Breast epithelium (tissue), 3 donors: ENCODE measurements at regions not wholly inside any gene's neighbourhood (a gene's known extent, or its start where the extent isn't known, plus 50 kb on each side); places are given as distances from the start of the nearest gene placed in this dataset.

Experiments used
- CTCF ChIP-seq, 3 donors: fragments of 450-650 bp; IDR thresholded peaks; one replicate each; pipeline ENCODE4 v1.5.1; 2016 to 2017; ENCODE audit warnings: antibody characterized with exemption in 3 of 3, mild to moderate bottlenecking in 3 of 3, moderate library complexity in 3 of 3
- POLR2A ChIP-seq: fragments of 450-650 bp; IDR thresholded peaks from one replicate; pipeline ENCODE4 v1.6.1; 2016; ENCODE audit warnings: antibody characterized with exemption, mild to moderate bottlenecking, moderate library complexity

GRCh38 chr3:152200476-152201420 lies 68.0 kb upstream of the MBNL1 start:
- no peak for TF ChIP-seq CTCF (IDR thresholded peaks at IDR 0.05)
- no peak for TF ChIP-seq POLR2A
